CD4-positive, alpha-beta T cell treated with Interleukin-4 for 1 hour (primary cell): ENCODE measurements at regions not wholly inside any gene's neighbourhood (a gene's known extent, or its start where the extent isn't known, plus 50 kb on each side); places are given as distances from the start of the nearest gene placed in this dataset.

ENCODE experiments used
- DNase-seq, 2 donors: peaks; one replicate each; pipeline ENCODE4 v3.0.0-alpha.2; 2020 to 2022

GRCh38 chr10:10520491-10521385 lies 496.9 kb upstream of the CELF2 start:
- DNase-seq, result no peak

- no peak for DNase-seq
These were observed 490.8 kb upstream of the CELF2 start for GRCh38 chr10:10526846-10527245.

- DNase-seq, result no peak
These were observed 489.7 kb upstream of the CELF2 start for GRCh38 chr10:10527861-10528562.

- DNase-seq, result no peak
These were observed 489.1 kb upstream of the CELF2 start for GRCh38 chr10:10528563-10528910.

- no peak for DNase-seq
These were observed 487.4 kb upstream of the CELF2 start for GRCh38 chr10:10530313-10530712.

- DNase-seq, result no peak
These were observed 485.4 kb upstream of the CELF2 start for GRCh38 chr10:10532236-10532635.

GRCh38 chr10:10532826-10533225 lies 484.8 kb upstream of the CELF2 start:
- DNase-seq, result no peak

GRCh38 chr10:10533437-10533836 lies 484.2 kb upstream of the CELF2 start:
- DNase-seq, result no peak

GRCh38 chr10:10538326-10538725 lies 479.3 kb upstream of the CELF2 start:
- DNase-seq, result no peak

GRCh38 chr10:10540398-10540797 lies 477.3 kb upstream of the CELF2 start:
- DNase-seq, result no peak

- DNase-seq, result no peak
These were observed 475.2 kb upstream of the CELF2 start for GRCh38 chr10:10542477-10542876.

- no peak for DNase-seq
These were observed 472.8 kb upstream of the CELF2 start for GRCh38 chr10:10544890-10545289.

GRCh38 chr10:10545771-10546170 lies 471.9 kb upstream of the CELF2 start:
- no peak for DNase-seq

GRCh38 chr10:10551596-10552301 lies 465.9 kb upstream of the CELF2 start:
- DNase-seq, result no peak

- no peak for DNase-seq
These were observed 464.7 kb upstream of the CELF2 start for GRCh38 chr10:10552948-10553347.

- DNase-seq, result no peak
These were observed 453.4 kb upstream of the CELF2 start for GRCh38 chr10:10564081-10564794.

GRCh38 chr10:10576937-10577336 lies 440.7 kb upstream of the CELF2 start:
- DNase-seq, result no peak

- DNase-seq, result no peak
These were observed 438.0 kb upstream of the CELF2 start for GRCh38 chr10:10579709-10580108.

GRCh38 chr10:10584161-10584560 lies 433.5 kb upstream of the CELF2 start:
- DNase-seq, result no peak

- DNase-seq, result no peak
These were observed 429.8 kb upstream of the CELF2 start for GRCh38 chr10:10587744-10588393.

GRCh38 chr10:10589540-10590303 lies 427.9 kb upstream of the CELF2 start:
- no peak for DNase-seq
